ENCODE measurements at regions not wholly inside any gene's neighbourhood (a gene's known extent, or its start where the extent isn't known, plus 50 kb on each side); places are given as distances from the start of the nearest gene placed in this dataset.

DNA sequence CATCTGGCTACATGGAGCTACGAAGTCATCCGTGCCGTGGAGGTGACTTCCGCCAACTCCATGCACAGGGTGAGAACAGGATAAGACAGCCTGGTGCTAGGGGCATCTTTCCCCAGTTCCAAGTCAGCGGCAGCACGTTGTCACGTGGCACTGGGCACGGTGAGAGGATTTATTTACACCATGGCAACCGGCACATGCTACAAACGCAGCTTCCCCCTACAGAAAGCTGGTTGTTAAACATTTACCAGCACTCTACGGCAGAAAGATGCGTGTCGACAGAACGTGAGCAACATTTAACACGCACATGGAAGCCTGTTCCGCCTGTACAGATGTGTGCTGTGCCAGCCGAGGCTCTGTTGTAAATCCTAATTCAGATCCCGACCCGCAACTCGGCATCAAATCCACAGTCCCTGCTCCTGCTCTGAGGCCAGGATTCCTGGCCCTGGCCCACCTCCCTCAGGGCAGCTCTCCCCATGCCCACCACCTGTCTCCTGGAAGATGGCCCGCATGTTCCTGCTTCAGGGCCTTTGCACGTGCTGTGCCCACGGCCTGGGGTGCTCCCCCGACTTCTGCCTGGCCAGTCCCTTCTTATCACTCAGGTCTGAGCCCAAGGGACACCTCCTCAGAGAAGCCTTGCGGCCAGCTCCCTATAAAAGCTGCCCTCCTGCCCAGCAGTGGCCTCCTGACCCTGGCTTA, 114.1 kb downstream of the RFLNA start:
- Histone ChIP-seq H3K27ac (no peak overlapping the region), H3K9me3 (no peaks in the 10 kb centered on the region), H3K36me3 (peaks cover 0 to 9% of the 10 kb centered on the region in 2 donors), H3K4me3 (replicated peaks in 1 of 3) (no peak overlapping the region), H3K4me1 (peaks cover 0 to 16% of the 10 kb centered on the region in 2 donors), H3K27me3 (no peaks in the 10 kb centered on the region)
- 96 to 97% methylated on average over 24 to 25 of the region's 25 CpGs for WGBS, 2 donors
- no peak for DNase-seq
- intact Hi-C loops (cut with DNase I) = no loop called here
- TF ChIP-seq CTCF (IDR thresholded peaks at IDR 0.05) = no peak
- no peak for TF ChIP-seq POLR2A (IDR thresholded peaks at IDR 0.05)

GRCh38 chr12:124407074-124407473, 112.2 kb downstream of the RFLNA start:
- peaks cover 0 to 9% of the 10 kb centered on the region in 2 donors for H3K36me3 ChIP-seq
- intact Hi-C loops (cut with DNase I) = no loop called here
- H3K9me3 ChIP-seq = no peaks in the 10 kb centered on the region
- 96% methylated on average over 8 of the region's 8 CpGs for WGBS, 2 donors
- no peaks in the 10 kb centered on the region for H3K27me3 ChIP-seq
- TF ChIP-seq POLR2A (IDR thresholded peaks at IDR 0.05) (no peak), CTCF (IDR thresholded peaks at IDR 0.05) (no peak)
- peaks cover 0 to 15% of the 10 kb centered on the region in 2 donors for H3K4me1 ChIP-seq
- no peak overlapping the region for H3K27ac ChIP-seq
- no peak overlapping the region for H3K4me3 ChIP-seq (replicated peaks in 1 of 3)
- no peak for DNase-seq

DNA sequence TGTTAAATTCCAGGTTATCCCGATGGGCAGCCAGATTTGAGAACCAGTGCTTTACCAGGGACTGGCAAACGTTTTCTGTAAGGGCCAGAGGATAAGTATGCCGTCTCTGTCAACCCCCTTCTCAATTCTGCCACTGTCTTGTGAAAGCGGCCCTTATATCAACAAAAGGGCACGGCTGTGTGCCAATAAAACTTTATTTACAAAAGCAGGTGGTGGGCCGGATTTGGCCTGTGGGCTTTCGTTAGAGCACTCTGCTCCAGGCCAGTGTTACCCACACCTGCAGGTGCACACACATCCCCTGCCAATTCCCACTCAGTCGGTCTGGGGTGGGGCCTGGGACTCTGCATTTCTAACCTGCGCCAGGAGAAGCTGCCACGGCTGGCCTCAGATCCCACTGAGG, 111.2 kb downstream of the RFLNA start:
- no peak overlapping the region for H3K4me3 ChIP-seq (replicated peaks in 1 of 3)
- no peak for TF ChIP-seq CTCF (IDR thresholded peaks at IDR 0.05)
- TF ChIP-seq POLR2A (IDR thresholded peaks at IDR 0.05) = no peak
- peaks cover 6 to 9% of the 10 kb centered on the region in 2 donors for H3K36me3 ChIP-seq
- WGBS, 2 donors = 93% methylated on average over 10 of the region's 10 CpGs
- H3K27me3 ChIP-seq = no peaks in the 10 kb centered on the region
- DNase-seq = no peak
- no peaks in the 10 kb centered on the region for H3K9me3 ChIP-seq
- peaks cover 0 to 12% of the 10 kb centered on the region in 2 donors for H3K4me1 ChIP-seq
- no peak overlapping the region for H3K27ac ChIP-seq
- intact Hi-C loops (cut with DNase I) = no loop called here

DNA sequence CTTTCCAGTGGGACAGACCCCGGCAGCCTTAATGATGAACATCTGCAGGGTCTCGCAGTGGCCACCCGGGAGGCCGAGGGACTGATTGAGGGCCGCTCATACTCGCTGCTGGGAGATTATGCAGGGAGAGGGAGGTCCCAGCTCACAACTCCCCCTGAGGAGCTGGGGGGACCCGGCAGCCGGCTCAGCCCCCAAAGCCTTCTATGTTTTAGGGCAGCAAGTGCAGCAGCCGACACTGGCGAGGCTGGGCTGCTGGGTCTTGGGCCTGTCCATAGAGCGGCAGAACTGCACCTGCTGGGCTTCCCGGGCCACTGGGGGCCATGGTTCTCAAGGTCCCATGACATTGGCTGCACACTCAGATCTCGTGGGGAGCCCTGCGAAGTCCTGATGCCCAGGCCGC, 110.7 kb downstream of the RFLNA start:
- TF ChIP-seq CTCF (IDR thresholded peaks at IDR 0.05) (no peak), POLR2A (IDR thresholded peaks at IDR 0.05) (no peak)
- no peak for DNase-seq
- no peak overlapping the region for H3K4me3 ChIP-seq (replicated peaks in 1 of 3)
- no peaks in the 10 kb centered on the region for H3K9me3 ChIP-seq
- no peaks in the 10 kb centered on the region for H3K27me3 ChIP-seq
- peaks cover 9% of the 10 kb centered on the region in 2 donors for H3K36me3 ChIP-seq
- H3K27ac ChIP-seq = no peak overlapping the region
- intact Hi-C loops (cut with DNase I) = no loop called here
- WGBS, 2 donors = 84 to 89% methylated on average over 5 to 10 of the region's 15 CpGs
- H3K4me1 ChIP-seq = peaks cover 0 to 11% of the 10 kb centered on the region in 2 donors

DNA sequence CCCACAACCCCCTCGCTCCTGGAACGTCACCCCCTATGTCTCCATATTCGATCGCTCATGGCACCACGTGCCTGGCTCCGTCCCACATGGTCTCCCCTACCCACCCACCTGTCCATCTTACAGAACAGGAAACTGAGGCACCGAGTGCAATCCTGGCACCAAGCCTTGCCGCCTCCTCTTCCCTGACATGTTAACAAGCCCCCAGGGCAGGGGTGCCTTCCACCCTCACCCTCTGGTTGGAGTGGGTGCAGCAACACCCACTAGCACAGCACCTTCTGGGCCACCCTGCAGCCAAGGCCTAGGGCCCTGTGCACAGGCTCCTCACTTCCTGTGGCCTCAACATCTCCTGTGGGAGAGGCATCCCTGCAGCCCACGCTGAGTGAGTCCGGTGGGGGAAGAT, 110.3 kb downstream of the RFLNA start:
- TF ChIP-seq CTCF (IDR thresholded peaks at IDR 0.05) (no peak), POLR2A (IDR thresholded peaks at IDR 0.05) (no peak)
- Histone ChIP-seq H3K27me3 (no peaks in the 10 kb centered on the region), H3K27ac (no peak overlapping the region), H3K4me3 (replicated peaks in 1 of 3) (no peak overlapping the region), H3K36me3 (peaks cover 9 to 13% of the 10 kb centered on the region in 2 donors), H3K4me1 (peaks cover 0 to 11% of the 10 kb centered on the region in 2 donors), H3K9me3 (no peaks in the 10 kb centered on the region)
- 85 to 92% methylated on average over 10 of the region's 10 CpGs for WGBS, 2 donors
- intact Hi-C loops (cut with DNase I) = no loop called here
- DNase-seq = no peak

Measured in thyroid gland (tissue), 4 donors.